K562 (cell line): ENCODE measurements at regions not wholly inside any gene's neighbourhood (a gene's known extent, or its start where the extent isn't known, plus 50 kb on each side); places are given as distances from the start of the nearest gene placed in this dataset.

ENCODE experiments used
- NR4A1 ChIP-seq, 2 experiments: fragments of 250-450 bp in 1 of 2; fragments of 450-650 bp in 1 of 2; sonication (Bioruptor Pico) in 1 of 2; IDR thresholded peaks; 2 replicates each; pipeline versions ENCODE4 v1.4.0 to v1.6.1; 2016 to 2020; ENCODE audit warnings: mild to moderate bottlenecking in 2 of 2, missing compliant biosample characterization in 1 of 2, missing genetic modification characterization in 1 of 2, moderate library complexity in 1 of 2
- SMARCA5 ChIP-seq: fragments of 450-650 bp; IDR thresholded peaks from 2 replicates; pipeline ENCODE4 v1.6.1; 2016
- SPI1 ChIP-seq: IDR thresholded peaks from 2 replicates; pipeline ENCODE4 v1.6.1; 2011; ENCODE audit warnings: low read depth, low read length, control low read depth, borderline replicate concordance
- TF ChIP-seq, protein P1 (sequence below): fragments of 450-650 bp; IDR thresholded peaks from 2 replicates; pipeline ENCODE4 v1.6.1; 2016; ENCODE audit warnings: mild to moderate bottlenecking, moderate library complexity
- TF ChIP-seq, protein P2 (sequence below): fragments of 150-350 bp; conservative IDR thresholded peaks from 2 replicates; pipeline ENCODE4 v1.6.1; 2014; ENCODE audit warnings: low read length

DNA sequence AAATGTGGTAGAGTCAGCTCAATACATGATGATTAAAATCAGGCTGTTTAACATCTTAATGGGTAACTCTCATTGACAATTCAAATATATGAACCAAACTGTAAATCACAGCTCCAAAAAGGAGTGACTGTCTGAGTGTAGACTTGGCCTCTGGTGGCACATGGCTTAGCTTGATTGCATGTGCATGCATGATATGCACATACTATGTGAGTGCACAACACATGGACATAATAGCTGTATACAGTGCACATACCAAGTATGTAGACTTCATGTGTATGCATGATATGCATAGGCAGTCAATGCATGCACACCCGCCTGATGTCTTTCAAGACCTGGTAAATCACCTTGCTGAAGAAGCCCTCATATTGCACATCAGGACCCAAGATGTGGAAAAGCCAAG is 252.0 kb upstream of the SOX11 start (continued):
- TF ChIP-seq, protein P1, sequence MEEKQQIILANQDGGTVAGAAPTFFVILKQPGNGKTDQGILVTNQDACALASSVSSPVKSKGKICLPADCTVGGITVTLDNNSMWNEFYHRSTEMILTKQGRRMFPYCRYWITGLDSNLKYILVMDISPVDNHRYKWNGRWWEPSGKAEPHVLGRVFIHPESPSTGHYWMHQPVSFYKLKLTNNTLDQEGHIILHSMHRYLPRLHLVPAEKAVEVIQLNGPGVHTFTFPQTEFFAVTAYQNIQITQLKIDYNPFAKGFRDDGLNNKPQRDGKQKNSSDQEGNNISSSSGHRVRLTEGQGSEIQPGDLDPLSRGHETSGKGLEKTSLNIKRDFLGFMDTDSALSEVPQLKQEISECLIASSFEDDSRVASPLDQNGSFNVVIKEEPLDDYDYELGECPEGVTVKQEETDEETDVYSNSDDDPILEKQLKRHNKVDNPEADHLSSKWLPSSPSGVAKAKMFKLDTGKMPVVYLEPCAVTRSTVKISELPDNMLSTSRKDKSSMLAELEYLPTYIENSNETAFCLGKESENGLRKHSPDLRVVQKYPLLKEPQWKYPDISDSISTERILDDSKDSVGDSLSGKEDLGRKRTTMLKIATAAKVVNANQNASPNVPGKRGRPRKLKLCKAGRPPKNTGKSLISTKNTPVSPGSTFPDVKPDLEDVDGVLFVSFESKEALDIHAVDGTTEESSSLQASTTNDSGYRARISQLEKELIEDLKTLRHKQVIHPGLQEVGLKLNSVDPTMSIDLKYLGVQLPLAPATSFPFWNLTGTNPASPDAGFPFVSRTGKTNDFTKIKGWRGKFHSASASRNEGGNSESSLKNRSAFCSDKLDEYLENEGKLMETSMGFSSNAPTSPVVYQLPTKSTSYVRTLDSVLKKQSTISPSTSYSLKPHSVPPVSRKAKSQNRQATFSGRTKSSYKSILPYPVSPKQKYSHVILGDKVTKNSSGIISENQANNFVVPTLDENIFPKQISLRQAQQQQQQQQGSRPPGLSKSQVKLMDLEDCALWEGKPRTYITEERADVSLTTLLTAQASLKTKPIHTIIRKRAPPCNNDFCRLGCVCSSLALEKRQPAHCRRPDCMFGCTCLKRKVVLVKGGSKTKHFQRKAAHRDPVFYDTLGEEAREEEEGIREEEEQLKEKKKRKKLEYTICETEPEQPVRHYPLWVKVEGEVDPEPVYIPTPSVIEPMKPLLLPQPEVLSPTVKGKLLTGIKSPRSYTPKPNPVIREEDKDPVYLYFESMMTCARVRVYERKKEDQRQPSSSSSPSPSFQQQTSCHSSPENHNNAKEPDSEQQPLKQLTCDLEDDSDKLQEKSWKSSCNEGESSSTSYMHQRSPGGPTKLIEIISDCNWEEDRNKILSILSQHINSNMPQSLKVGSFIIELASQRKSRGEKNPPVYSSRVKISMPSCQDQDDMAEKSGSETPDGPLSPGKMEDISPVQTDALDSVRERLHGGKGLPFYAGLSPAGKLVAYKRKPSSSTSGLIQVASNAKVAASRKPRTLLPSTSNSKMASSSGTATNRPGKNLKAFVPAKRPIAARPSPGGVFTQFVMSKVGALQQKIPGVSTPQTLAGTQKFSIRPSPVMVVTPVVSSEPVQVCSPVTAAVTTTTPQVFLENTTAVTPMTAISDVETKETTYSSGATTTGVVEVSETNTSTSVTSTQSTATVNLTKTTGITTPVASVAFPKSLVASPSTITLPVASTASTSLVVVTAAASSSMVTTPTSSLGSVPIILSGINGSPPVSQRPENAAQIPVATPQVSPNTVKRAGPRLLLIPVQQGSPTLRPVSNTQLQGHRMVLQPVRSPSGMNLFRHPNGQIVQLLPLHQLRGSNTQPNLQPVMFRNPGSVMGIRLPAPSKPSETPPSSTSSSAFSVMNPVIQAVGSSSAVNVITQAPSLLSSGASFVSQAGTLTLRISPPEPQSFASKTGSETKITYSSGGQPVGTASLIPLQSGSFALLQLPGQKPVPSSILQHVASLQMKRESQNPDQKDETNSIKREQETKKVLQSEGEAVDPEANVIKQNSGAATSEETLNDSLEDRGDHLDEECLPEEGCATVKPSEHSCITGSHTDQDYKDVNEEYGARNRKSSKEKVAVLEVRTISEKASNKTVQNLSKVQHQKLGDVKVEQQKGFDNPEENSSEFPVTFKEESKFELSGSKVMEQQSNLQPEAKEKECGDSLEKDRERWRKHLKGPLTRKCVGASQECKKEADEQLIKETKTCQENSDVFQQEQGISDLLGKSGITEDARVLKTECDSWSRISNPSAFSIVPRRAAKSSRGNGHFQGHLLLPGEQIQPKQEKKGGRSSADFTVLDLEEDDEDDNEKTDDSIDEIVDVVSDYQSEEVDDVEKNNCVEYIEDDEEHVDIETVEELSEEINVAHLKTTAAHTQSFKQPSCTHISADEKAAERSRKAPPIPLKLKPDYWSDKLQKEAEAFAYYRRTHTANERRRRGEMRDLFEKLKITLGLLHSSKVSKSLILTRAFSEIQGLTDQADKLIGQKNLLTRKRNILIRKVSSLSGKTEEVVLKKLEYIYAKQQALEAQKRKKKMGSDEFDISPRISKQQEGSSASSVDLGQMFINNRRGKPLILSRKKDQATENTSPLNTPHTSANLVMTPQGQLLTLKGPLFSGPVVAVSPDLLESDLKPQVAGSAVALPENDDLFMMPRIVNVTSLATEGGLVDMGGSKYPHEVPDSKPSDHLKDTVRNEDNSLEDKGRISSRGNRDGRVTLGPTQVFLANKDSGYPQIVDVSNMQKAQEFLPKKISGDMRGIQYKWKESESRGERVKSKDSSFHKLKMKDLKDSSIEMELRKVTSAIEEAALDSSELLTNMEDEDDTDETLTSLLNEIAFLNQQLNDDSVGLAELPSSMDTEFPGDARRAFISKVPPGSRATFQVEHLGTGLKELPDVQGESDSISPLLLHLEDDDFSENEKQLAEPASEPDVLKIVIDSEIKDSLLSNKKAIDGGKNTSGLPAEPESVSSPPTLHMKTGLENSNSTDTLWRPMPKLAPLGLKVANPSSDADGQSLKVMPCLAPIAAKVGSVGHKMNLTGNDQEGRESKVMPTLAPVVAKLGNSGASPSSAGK: no peak
- TF ChIP-seq SPI1 (no peak), SMARCA5 (no peak), NR4A1 (CRISPR knock-in tag; IDR thresholded peaks at IDR 0.05) (no peak), NR4A1 (tag; IDR thresholded peaks at IDR 0.05) (no peak)
- TF ChIP-seq, protein P2, sequence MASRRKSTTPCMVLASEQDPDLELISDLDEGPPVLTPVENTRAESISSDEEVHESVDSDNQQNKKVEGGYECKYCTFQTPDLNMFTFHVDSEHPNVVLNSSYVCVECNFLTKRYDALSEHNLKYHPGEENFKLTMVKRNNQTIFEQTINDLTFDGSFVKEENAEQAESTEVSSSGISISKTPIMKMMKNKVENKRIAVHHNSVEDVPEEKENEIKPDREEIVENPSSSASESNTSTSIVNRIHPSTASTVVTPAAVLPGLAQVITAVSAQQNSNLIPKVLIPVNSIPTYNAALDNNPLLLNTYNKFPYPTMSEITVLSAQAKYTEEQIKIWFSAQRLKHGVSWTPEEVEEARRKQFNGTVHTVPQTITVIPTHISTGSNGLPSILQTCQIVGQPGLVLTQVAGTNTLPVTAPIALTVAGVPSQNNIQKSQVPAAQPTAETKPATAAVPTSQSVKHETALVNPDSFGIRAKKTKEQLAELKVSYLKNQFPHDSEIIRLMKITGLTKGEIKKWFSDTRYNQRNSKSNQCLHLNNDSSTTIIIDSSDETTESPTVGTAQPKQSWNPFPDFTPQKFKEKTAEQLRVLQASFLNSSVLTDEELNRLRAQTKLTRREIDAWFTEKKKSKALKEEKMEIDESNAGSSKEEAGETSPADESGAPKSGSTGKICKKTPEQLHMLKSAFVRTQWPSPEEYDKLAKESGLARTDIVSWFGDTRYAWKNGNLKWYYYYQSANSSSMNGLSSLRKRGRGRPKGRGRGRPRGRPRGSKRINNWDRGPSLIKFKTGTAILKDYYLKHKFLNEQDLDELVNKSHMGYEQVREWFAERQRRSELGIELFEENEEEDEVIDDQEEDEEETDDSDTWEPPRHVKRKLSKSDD: no peak
